HEK293 (cell line): ENCODE measurements at regions not wholly inside any gene's neighbourhood (a gene's known extent, or its start where the extent isn't known, plus 50 kb on each side); places are given as distances from the start of the nearest gene placed in this dataset.
A peak's percentile ranks its signal among the peaks of the same experiment; 100 is the strongest.

Experiments
- CTCF ChIA-PET: fragments of 350-600 bp; formaldehyde crosslinking; extraction: SDS; loops from one replicate; lab custom pipeline; 2021; ENCODE audit warnings: antibody characterized with exemption; lab: Yijun Ruan, JAX
- POLR2A ChIA-PET: fragments of 300-600 bp; formaldehyde crosslinking; extraction: SDS; loops from one replicate; lab custom pipeline; 2020; ENCODE audit warnings: antibody characterized with exemption, inconsistent platforms; lab: Yijun Ruan, JAX
- H3K27ac ChIP-seq: fragments of 200-500 bp; sonication (Bioruptor generic); 2 replicates; pipeline ENCODE4 v1.5.1; 2014; ENCODE audit warnings: low read depth, low read length, control low read depth, inconsistent platforms; ENCODE audit errors: extremely low read depth
- H3K36me3 ChIP-seq, 2 experiments: fragments of 200-500 bp in 1 of 2; sonication (Bioruptor generic) in 1 of 2; 1 replicate in 1 of 2; 2 replicates in 1 of 2; pipeline ENCODE4 v1.5.1; 2014 to 2017; ENCODE audit warnings: inconsistent platforms in 2 of 2, low read length in 2 of 2; ENCODE audit not compliant: control insufficient read depth in 2 of 2, insufficient read depth in 1 of 2
- H3K4me1 ChIP-seq: fragments of 200-500 bp; sonication (Bioruptor generic); 2 replicates; pipeline ENCODE4 v1.5.1; 2014; ENCODE audit warnings: mild to moderate bottlenecking, low read length, inconsistent platforms; ENCODE audit not compliant: control insufficient read depth, insufficient read depth
- H3K4me3 ChIP-seq: 2 replicates; pipeline ENCODE4 v1.5.1; 2011; ENCODE audit warnings: low read depth, mild to moderate bottlenecking, control low read depth, low read length, moderate library complexity
- H3K9me3 ChIP-seq: fragments of 200-500 bp; sonication (Bioruptor generic); 2 replicates; pipeline ENCODE4 v1.5.1; 2014; ENCODE audit warnings: low read depth, low read length, inconsistent platforms; ENCODE audit not compliant: control insufficient read depth, insufficient read depth
- BCL11A ChIP-seq: fragments of 450-650 bp; formaldehyde crosslinking; IDR thresholded peaks from 2 replicates; pipeline ENCODE4 v1.5.1; 2016; ENCODE audit warnings: low read depth, missing biosample characterization, missing genetic modification characterization
- FEZF1 ChIP-seq: fragments of 450-650 bp; formaldehyde crosslinking; IDR thresholded peaks from 2 replicates; pipeline ENCODE4 v1.5.1; 2016; ENCODE audit warnings: missing biosample characterization, missing genetic modification characterization
- HOXD13 ChIP-seq: sonication (generic); formaldehyde crosslinking; IDR thresholded peaks from 2 replicates; pipeline ENCODE4 v1.8.0; 2022; ENCODE audit warnings: missing genetic modification reagents, borderline replicate concordance
- KLF7 ChIP-seq: fragments of 450-650 bp; formaldehyde crosslinking; IDR thresholded peaks from 2 replicates; pipeline ENCODE4 v1.5.1; 2016; ENCODE audit warnings: missing biosample characterization, missing genetic modification characterization, borderline replicate concordance
- PRDM1 ChIP-seq: fragments of 450-650 bp; formaldehyde crosslinking; IDR thresholded peaks from 2 replicates; pipeline ENCODE4; 2016; ENCODE audit warnings: missing biosample characterization, missing genetic modification characterization
- SP2 ChIP-seq: fragments of 450-650 bp; formaldehyde crosslinking; IDR thresholded peaks from 2 replicates; pipeline ENCODE4 v1.5.1; 2016; ENCODE audit warnings: missing biosample characterization, missing genetic modification characterization
- SP7 ChIP-seq: fragments of 450-650 bp; formaldehyde crosslinking; IDR thresholded peaks from 2 replicates; pipeline ENCODE4 v1.5.1; 2016; ENCODE audit warnings: missing biosample characterization, missing genetic modification characterization
- TRIM28 ChIP-seq: IDR thresholded peaks from 2 replicates; pipeline ENCODE4 v1.6.1; 2011; ENCODE audit warnings: low read length, control low read depth, borderline replicate concordance
- TSHZ1 ChIP-seq: fragments of 450-650 bp; formaldehyde crosslinking; IDR thresholded peaks from 2 replicates; pipeline ENCODE4 v1.5.1; 2016; ENCODE audit warnings: missing biosample characterization, missing genetic modification characterization, borderline replicate concordance
- WT1 ChIP-seq: fragments of 450-650 bp; formaldehyde crosslinking; IDR thresholded peaks from 2 replicates; pipeline ENCODE4 v1.5.1; 2016; ENCODE audit warnings: missing biosample characterization, missing genetic modification characterization
- ZBTB44 ChIP-seq: fragments of 450-650 bp; IDR thresholded peaks from 2 replicates; pipeline ENCODE4 v1.5.1; 2018; ENCODE audit warnings: missing biosample characterization, mild to moderate bottlenecking, missing genetic modification characterization
- ZBTB7A ChIP-seq: fragments of 450-650 bp; formaldehyde crosslinking; IDR thresholded peaks from 2 replicates; pipeline ENCODE4 v1.5.1; 2016; ENCODE audit warnings: low read depth, missing biosample characterization, missing genetic modification characterization
- ZFP37 ChIP-seq: fragments of 450-650 bp; formaldehyde crosslinking; IDR thresholded peaks from 2 replicates; pipeline ENCODE4 v1.5.1; 2016; ENCODE audit warnings: missing biosample characterization, missing genetic modification characterization
- ZNF175 ChIP-seq: fragments of 450-650 bp; formaldehyde crosslinking; IDR thresholded peaks from 2 replicates; pipeline ENCODE4 v1.5.1; 2016; ENCODE audit warnings: missing biosample characterization, missing genetic modification characterization
- ZNF366 ChIP-seq: fragments of 450-650 bp; formaldehyde crosslinking; conservative IDR thresholded peaks from 2 replicates; pipeline ENCODE4 v1.5.1; 2016; ENCODE audit warnings: missing biosample characterization, missing genetic modification characterization
- ZNF394 ChIP-seq: fragments of 450-650 bp; formaldehyde crosslinking; IDR thresholded peaks from 2 replicates; pipeline ENCODE4 v1.5.1; 2016; ENCODE audit warnings: missing biosample characterization, missing genetic modification characterization, mild to moderate bottlenecking, moderate library complexity, borderline replicate concordance
- ZNF426 ChIP-seq: fragments of 450-650 bp; formaldehyde crosslinking; IDR thresholded peaks from 2 replicates; pipeline ENCODE4 v1.5.1; 2017; ENCODE audit warnings: missing biosample characterization, missing genetic modification characterization, mild to moderate bottlenecking, inconsistent platforms, moderate library complexity
- ZNF48 ChIP-seq: fragments of 450-650 bp; formaldehyde crosslinking; IDR thresholded peaks from 2 replicates; pipeline ENCODE4 v1.5.1; 2016; ENCODE audit warnings: missing biosample characterization, missing genetic modification characterization
- ZNF510 ChIP-seq: fragments of 450-650 bp; formaldehyde crosslinking; IDR thresholded peaks from 2 replicates; pipeline ENCODE4 v1.5.1; 2018; ENCODE audit warnings: mild to moderate bottlenecking, missing genetic modification characterization, missing biosample characterization; ENCODE audit not compliant: insufficient replicate concordance
- ZNF600 ChIP-seq: fragments of 450-650 bp; formaldehyde crosslinking; IDR thresholded peaks from 2 replicates; pipeline ENCODE4 v1.5.1; 2016; ENCODE audit warnings: missing biosample characterization, missing genetic modification characterization
- ZNF629 ChIP-seq: fragments of 450-650 bp; formaldehyde crosslinking; IDR thresholded peaks from 2 replicates; pipeline ENCODE4 v1.5.1; 2017; ENCODE audit warnings: missing biosample characterization, missing genetic modification characterization
- ZNF692 ChIP-seq: fragments of 450-650 bp; formaldehyde crosslinking; IDR thresholded peaks from 2 replicates; pipeline ENCODE4 v1.5.1; 2016; ENCODE audit warnings: missing biosample characterization, missing genetic modification characterization
- ZNF76 ChIP-seq: fragments of 450-650 bp; formaldehyde crosslinking; IDR thresholded peaks from 2 replicates; pipeline ENCODE4; 2016; ENCODE audit warnings: low read depth, missing biosample characterization, missing genetic modification characterization, borderline replicate concordance
- ZNF791 ChIP-seq: fragments of 450-650 bp; formaldehyde crosslinking; IDR thresholded peaks from 2 replicates; pipeline ENCODE4 v1.5.1; 2016; ENCODE audit warnings: missing biosample characterization, missing genetic modification characterization
- ZNF792 ChIP-seq: fragments of 450-650 bp; formaldehyde crosslinking; IDR thresholded peaks from 2 replicates; pipeline ENCODE4 v1.5.1; 2016; ENCODE audit warnings: missing biosample characterization, missing genetic modification characterization
- ZNF830 ChIP-seq: fragments of 450-650 bp; IDR thresholded peaks from 2 replicates; pipeline ENCODE4 v1.5.0; 2018; ENCODE audit warnings: missing biosample characterization, missing genetic modification characterization, low read depth, mild to moderate bottlenecking, moderate library complexity

GRCh38 chr6:30265181-30265580 is 52.0 kb upstream of the TRIM26 start:
- CTCF ChIA-PET = interaction anchor here (1.6 kb wide), 1 partner anchor 46 kb away, joined by 4 read pairs; no protein-coding TSS in a partner anchor
- POLR2A ChIA-PET = no interaction called here
- Histone ChIP-seq H3K27ac (no peak overlapping the region), H3K36me3 (peaks cover 0 to 50% of the 10 kb centered on the region in 2 experiments; a peak in 2 of 3 replicates), H3K4me1 (peaks cover 8% of the 10 kb centered on the region; the same call in 1 of the 2 replicates), H3K4me3 (no peak overlapping the region), H3K9me3 (no peaks in the 10 kb centered on the region)
- TF ChIP-seq ZNF792 (tag by site-specific recombination) (no peak), SP2 (tag by site-specific recombination) (no peak), ZNF791 (tag by site-specific recombination) (no peak)

GRCh38 chr6:30264743-30265142 is 51.5 kb upstream of the TRIM26 start:
- Histone ChIP-seq H3K36me3 (peaks cover 0 to 50% of the 10 kb centered on the region in 2 experiments; a peak in 2 of 3 replicates), H3K27ac (no peak overlapping the region), H3K4me1 (peaks cover 8% of the 10 kb centered on the region; the same call in 1 of the 2 replicates), H3K4me3 (no peak overlapping the region), H3K9me3 (no peaks in the 10 kb centered on the region)
- CTCF ChIA-PET = interaction anchor here (1.6 kb wide), 1 partner anchor 46 kb away, joined by 4 read pairs; no protein-coding TSS in a partner anchor
- no peak for TF ChIP-seq TSHZ1 (tag by site-specific recombination)
- TF ChIP-seq TRIM28 = no peak
- TF ChIP-seq ZNF175 (tag by site-specific recombination) = no peak
- TF ChIP-seq KLF7 (tag by site-specific recombination) = no peak
- TF ChIP-seq ZFP37 (tag by site-specific recombination) = no peak
- no peak for TF ChIP-seq ZNF48 (tag by site-specific recombination)
- TF ChIP-seq ZNF426 (tag by site-specific recombination) = no peak
- TF ChIP-seq ZNF692 = no peak
- TF ChIP-seq, all 188 proteins: peak for 0
- POLR2A ChIA-PET = no interaction called here

- Histone ChIP-seq H3K4me1 (peaks cover 8% of the 10 kb centered on the region; the same call in 1 of the 2 replicates), H3K27ac (no peak overlapping the region), H3K9me3 (no peaks in the 10 kb centered on the region), H3K4me3 (no peak overlapping the region), H3K36me3 (peaks cover 0 to 50% of the 10 kb centered on the region in 2 experiments; a peak in 2 of 3 replicates)
- ChIA-PET POLR2A (no interaction called here), CTCF (interaction anchor here (1.6 kb wide), 1 partner anchor 45 kb away, joined by 4 read pairs; no protein-coding TSS in a partner anchor)
- peak; percentile 80 for TF ChIP-seq WT1 (tag by site-specific recombination)
- 0 out of 2 replicates have a peak, but pooled peaks have one; percentile 23 for TF ChIP-seq PRDM1 (tag by site-specific recombination)
- peak; percentile 44 for TF ChIP-seq ZNF629 (tag by site-specific recombination)
- TF ChIP-seq FEZF1 (tag by site-specific recombination) = peak; percentile 17; the same call in 1 of the 2 replicates
- TF ChIP-seq ZNF394 (tag by site-specific recombination) = peak; percentile 27; the same call in 1 of the 2 replicates
- TF ChIP-seq ZNF510 (tag by site-specific recombination) = no peak
- 0 out of 2 replicates have a peak, but pooled peaks have one; percentile 30 for TF ChIP-seq BCL11A (tag by site-specific recombination)
- TF ChIP-seq ZNF830 = no peak
- TF ChIP-seq SP7 (tag by site-specific recombination) = peak; percentile 66
- TF ChIP-seq ZNF366 (tag by site-specific recombination) = peak; percentile 67
- no peak for TF ChIP-seq TRIM28
- TF ChIP-seq ZNF600 (tag by site-specific recombination) = 0 out of 2 replicates have a peak, but pooled peaks have one; percentile 31
- 0 out of 2 replicates have a peak, but pooled peaks have one; percentile 64 for TF ChIP-seq HOXD13 (CRISPR knock-in tag)
- TF ChIP-seq ZNF76 (tag by site-specific recombination) = no peak
- TF ChIP-seq ZBTB7A (tag by site-specific recombination) = no peak
- peak; percentile 69; the same call in 1 of the 2 replicates for TF ChIP-seq ZBTB44 (tag by site-specific recombination)
These were observed 50.5 kb upstream of the TRIM26 start for GRCh38 chr6:30263734-30264133.
